Ovary (tissue), 3 donors: ENCODE measurements at regions not wholly inside any gene's neighbourhood (a gene's known extent, or its start where the extent isn't known, plus 50 kb on each side); places are given as distances from the start of the nearest gene placed in this dataset.

ENCODE experiments used
- CTCF ChIP-seq, 3 donors: fragments of 450-650 bp in 2 of 3; fragments of 200-600 bp in 1 of 3; IDR thresholded peaks; one replicate each; pipeline versions ENCODE4 v1.5.1 to v1.8.0; 2016 to 2022; ENCODE audit warnings: antibody characterized with exemption in 3 of 3, mild to moderate bottlenecking in 1 of 3
- EP300 ChIP-seq: sonication (generic); formaldehyde crosslinking; IDR thresholded peaks from one replicate; pipeline ENCODE4 v1.6.1; 2017; ENCODE audit warnings: antibody characterized with exemption
- donor health status: DM: no; HTN: no; CAD: no.

GRCh38 chr12:107317751-107318555 is 224.6 kb upstream of the CRY1 start:
- TF ChIP-seq EP300: no peak
- no peak for TF ChIP-seq CTCF (IDR thresholded peaks at IDR 0.05)
